Osteoblast (primary cell): ENCODE measurements at regions not wholly inside any gene's neighbourhood (a gene's known extent, or its start where the extent isn't known, plus 50 kb on each side); places are given as distances from the start of the nearest gene placed in this dataset. TPM values are rescaled to one million over a fixed set of nuclear protein-coding genes. Genes with fewer than 3 reads are reported as not detected.

Source experiments
- DNase-seq: peaks from one replicate; pipeline ENCODE4 v3.0.0; 2011; ENCODE audit warnings: low spot score, mixed read lengths; ENCODE audit not compliant: insufficient read length; ENCODE audit errors: missing footprints
- H2AFZ ChIP-seq: 2 replicates; pipeline ENCODE4 v1.6.0; 2011; ENCODE audit warnings: mild to moderate bottlenecking, low read length
- H3K27ac ChIP-seq: 2 replicates; pipeline ENCODE4 v1.5.1; 2011; ENCODE audit warnings: mild to moderate bottlenecking, low read depth, low read length, moderate library complexity
- H3K27me3 ChIP-seq: 2 replicates; pipeline ENCODE4 v1.6.0; 2012; ENCODE audit warnings: mild to moderate bottlenecking, control low read depth, inconsistent platforms, low read length, moderate library complexity; ENCODE audit not compliant: insufficient read depth
- H3K36me3 ChIP-seq: 2 replicates; pipeline ENCODE4 v1.5.1; 2011; ENCODE audit warnings: mild to moderate bottlenecking, low read length, control low read depth, moderate library complexity; ENCODE audit not compliant: insufficient read depth
- H3K4me1 ChIP-seq: 2 replicates; pipeline ENCODE4 v1.5.1; 2011; ENCODE audit warnings: mild to moderate bottlenecking, low read length, control low read depth, moderate library complexity; ENCODE audit not compliant: insufficient read depth
- H3K4me2 ChIP-seq: 2 replicates; pipeline ENCODE4 v1.6.0; 2011; ENCODE audit warnings: mild to moderate bottlenecking, low read length; ENCODE audit not compliant: insufficient read depth
- H3K4me3 ChIP-seq: fragments of 200-600 bp; sonication (generic); 3 replicates; pipeline ENCODE4 v1.5.1; 2012; ENCODE audit warnings: mild to moderate bottlenecking, low read length, inconsistent platforms; ENCODE audit not compliant: insufficient read depth
- H3K79me2 ChIP-seq: 2 replicates; pipeline ENCODE4 v1.6.0; 2012; ENCODE audit warnings: mild to moderate bottlenecking, low read length, control low read depth, inconsistent platforms; ENCODE audit not compliant: insufficient read depth
- H3K9me3 ChIP-seq: 2 replicates; pipeline ENCODE4 v1.5.1; 2011; ENCODE audit warnings: low read depth, low read length, control low read depth
- H4K20me1 ChIP-seq: 2 replicates; pipeline ENCODE4 v1.6.0; 2012; ENCODE audit warnings: mild to moderate bottlenecking, low read length, control low read depth; ENCODE audit not compliant: insufficient read depth
- CTCF ChIP-seq: IDR thresholded peaks from 2 replicates; pipeline ENCODE4 v1.5.1; 2011; ENCODE audit warnings: mild to moderate bottlenecking, low read depth, low read length, moderate library complexity; ENCODE audit errors: extremely low read depth
- small RNA-seq: library from RNA; depleted of rRNA; stranded (forward); fragments of <200 nt; gene quantifications from one replicate; pipeline ENCODE3, GENCODE V24; 2012

GRCh38 chr6:90643381-90643780 is 56.5 kb upstream of the MAP3K7 start:
- Histone ChIP-seq H2AFZ (no peak overlapping the region), H3K4me2 (no peak overlapping the region), H3K79me2 (no peaks in the 10 kb centered on the region), H4K20me1 (no peaks in the 10 kb centered on the region), H3K36me3 (no peaks in the 10 kb centered on the region), H3K9me3 (no peaks in the 10 kb centered on the region), H3K4me3 (no peak overlapping the region), H3K4me1 (no peaks in the 10 kb centered on the region), H3K27me3 (no peaks in the 10 kb centered on the region), H3K27ac (no peak overlapping the region)
- DNase-seq, result no peak
- TF ChIP-seq CTCF, result no peak

GRCh38 chr6:90637320-90637719 is 50.4 kb upstream of the MAP3K7 start:
- no peak overlapping the region for H3K4me3 ChIP-seq
- TF ChIP-seq CTCF, result no peak
- H3K27ac ChIP-seq, result no peak overlapping the region
- no peaks in the 10 kb centered on the region for H3K9me3 ChIP-seq
- no peaks in the 10 kb centered on the region for H3K4me1 ChIP-seq
- no peaks in the 10 kb centered on the region for H4K20me1 ChIP-seq
- no peaks in the 10 kb centered on the region for H3K79me2 ChIP-seq
- no peaks in the 10 kb centered on the region for H3K27me3 ChIP-seq
- no peak overlapping the region for H3K4me2 ChIP-seq
- no peaks in the 10 kb centered on the region for H3K36me3 ChIP-seq
- no peak for DNase-seq
- H2AFZ ChIP-seq, result no peak overlapping the region

Small RNAs in the stretch of these regions (small RNA-seq; reads per million reads assigned to genes)
- gene MIR4643 (not detected), gene MTATP6P25 (not detected), gene MTCO1P56 (not detected), gene MTND4LP19 (not detected), gene RF00012 (not detected), gene RN7SL415P (not detected)
